ENCODE measurements at regions not wholly inside any gene's neighbourhood (a gene's known extent, or its start where the extent isn't known, plus 50 kb on each side); places are given as distances from the start of the nearest gene placed in this dataset.

DNA sequence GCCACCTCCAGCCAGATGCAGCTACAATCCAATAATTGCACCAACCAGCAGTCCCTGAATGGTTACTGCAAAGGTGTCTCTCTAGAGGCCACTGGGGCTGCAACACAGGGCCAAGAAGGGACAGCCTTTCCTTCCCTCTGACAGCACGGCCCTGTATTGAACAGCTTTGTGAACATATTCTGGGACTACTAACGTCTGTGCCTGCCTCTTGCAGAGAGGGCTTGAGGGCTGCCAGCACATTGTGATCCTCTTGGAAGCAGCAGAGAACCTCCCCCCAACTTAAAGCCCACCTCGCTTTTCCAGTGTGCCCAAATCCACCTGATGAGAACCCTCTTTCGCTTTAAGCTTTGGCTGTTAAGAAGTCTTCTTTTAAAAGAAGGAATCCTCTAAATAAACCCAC, 415.9 kb downstream of the RPS24 start:
- Histone ChIP-seq H3K4me1 (ENCODE audit: control insufficient read depth, insufficient read depth, low read length) (no peaks in the 10 kb centered on the region), H3K9me3 (ENCODE audit: control insufficient read depth, insufficient read depth, low read length) (no peaks in the 10 kb centered on the region), H3K4me3 (ENCODE audit: low read depth, low read length) (no peak overlapping the region), H3K36me3 (ENCODE audit: control insufficient read depth, insufficient read depth, low read length) (no peaks in the 10 kb centered on the region), H3K9ac (ENCODE audit: low read depth, low read length) (no peak overlapping the region), H3K27me3 (ENCODE audit: control insufficient read depth, insufficient read depth, low read length) (no peaks in the 10 kb centered on the region)

DNA sequence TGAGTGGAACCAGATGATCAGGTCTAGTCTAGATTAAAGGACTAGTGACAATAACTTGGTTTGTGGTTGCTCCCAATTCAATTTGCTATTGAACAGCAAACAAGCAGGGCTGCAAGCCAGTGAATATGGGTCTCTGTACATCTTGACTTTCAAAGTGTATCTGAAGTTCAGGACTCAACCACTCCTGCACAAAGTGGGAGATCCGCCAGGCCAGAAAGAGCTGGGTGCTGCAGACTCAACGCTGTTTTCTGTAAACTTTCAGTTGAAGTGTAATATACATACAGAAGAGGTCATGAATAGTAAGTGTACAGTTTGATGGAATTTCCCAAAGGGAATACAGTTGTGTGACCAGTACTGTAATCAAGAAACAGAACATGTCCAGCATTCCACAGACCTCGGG, 416.6 kb downstream of the RPS24 start:
- Histone ChIP-seq H3K9ac (ENCODE audit: low read depth, low read length) (no peak overlapping the region), H3K27me3 (ENCODE audit: control insufficient read depth, insufficient read depth, low read length) (no peaks in the 10 kb centered on the region), H3K4me3 (ENCODE audit: low read depth, low read length) (no peak overlapping the region)

DNA sequence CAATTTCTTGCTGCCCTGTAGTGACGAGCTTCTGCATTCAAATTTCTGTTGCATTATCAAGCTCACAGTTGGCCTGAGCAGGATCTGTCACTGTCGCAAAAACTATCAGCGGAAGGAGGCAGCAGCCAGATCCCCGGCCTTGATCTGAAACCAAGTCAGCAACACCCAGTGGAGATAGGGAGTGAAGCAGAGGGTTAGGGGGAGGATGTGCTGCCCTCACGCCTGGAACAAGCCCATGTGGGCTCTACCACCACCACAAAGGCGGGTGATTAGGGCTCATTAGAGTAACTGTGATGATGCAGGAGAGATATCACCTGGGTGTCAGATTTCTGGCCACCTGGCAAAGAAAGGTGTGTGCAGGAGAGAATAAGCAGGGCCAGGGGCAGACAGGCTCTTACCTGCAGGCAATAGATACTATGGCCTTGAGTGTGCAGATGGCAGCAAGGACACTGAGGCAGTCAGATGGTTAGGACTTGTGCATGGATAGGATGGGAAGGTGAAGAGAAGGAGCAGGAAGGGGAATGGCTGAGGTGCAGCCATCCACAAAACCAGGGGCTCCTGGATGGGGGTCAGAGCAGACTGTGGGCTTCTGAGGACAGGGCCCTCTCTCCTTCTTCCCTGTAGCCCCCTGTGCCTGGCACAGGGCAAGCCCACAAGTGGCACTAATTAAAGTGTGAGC, 417.3 kb downstream of the RPS24 start:
- no peak overlapping the region for H3K4me3 ChIP-seq (ENCODE audit: low read depth, low read length)
- no peaks in the 10 kb centered on the region for H3K36me3 ChIP-seq (ENCODE audit: control insufficient read depth, insufficient read depth, low read length)
- no peaks in the 10 kb centered on the region for H3K4me1 ChIP-seq (ENCODE audit: control insufficient read depth, insufficient read depth, low read length)
- no peaks in the 10 kb centered on the region for H3K27me3 ChIP-seq (ENCODE audit: control insufficient read depth, insufficient read depth, low read length)
- no peak overlapping the region for H3K9ac ChIP-seq (ENCODE audit: low read depth, low read length)
- H3K9me3 ChIP-seq (ENCODE audit: control insufficient read depth, insufficient read depth, low read length), result no peaks in the 10 kb centered on the region

More for the DNA sequence above, 416.6 kb downstream of the RPS24 start:
- no peaks in the 10 kb centered on the region for H3K9me3 ChIP-seq (ENCODE audit: control insufficient read depth, insufficient read depth, low read length)
- H3K4me1 ChIP-seq (ENCODE audit: control insufficient read depth, insufficient read depth, low read length), result no peaks in the 10 kb centered on the region
- H3K36me3 ChIP-seq (ENCODE audit: control insufficient read depth, insufficient read depth, low read length), result no peaks in the 10 kb centered on the region

DNA sequence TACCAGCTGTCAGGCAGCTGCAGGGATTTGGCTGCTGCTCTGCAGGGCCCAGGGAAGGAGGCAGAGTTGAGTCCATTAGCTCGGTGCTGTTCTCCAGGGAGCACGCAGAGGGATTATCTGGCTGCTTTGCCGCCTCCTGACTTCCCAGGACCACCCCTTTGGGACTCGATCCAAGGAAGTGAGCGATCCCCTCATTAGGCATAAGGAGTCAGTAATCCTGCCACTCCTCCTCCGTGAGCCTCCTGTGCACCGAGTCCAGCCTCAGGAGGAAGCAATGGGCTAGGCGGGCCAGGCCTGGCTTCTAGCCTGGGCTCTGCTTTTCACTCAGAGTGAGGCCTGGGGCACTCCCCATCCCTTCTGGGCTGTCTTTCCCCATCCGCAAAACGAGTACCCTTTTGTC, 417.9 kb downstream of the RPS24 start:
- Histone ChIP-seq H3K27me3 (ENCODE audit: control insufficient read depth, insufficient read depth, low read length) (no peaks in the 10 kb centered on the region), H3K9me3 (ENCODE audit: control insufficient read depth, insufficient read depth, low read length) (no peaks in the 10 kb centered on the region), H3K4me3 (ENCODE audit: low read depth, low read length) (no peak overlapping the region), H3K9ac (ENCODE audit: low read depth, low read length) (no peak overlapping the region), H3K4me1 (ENCODE audit: control insufficient read depth, insufficient read depth, low read length) (no peaks in the 10 kb centered on the region), H3K36me3 (ENCODE audit: control insufficient read depth, insufficient read depth, low read length) (no peaks in the 10 kb centered on the region)

DNA sequence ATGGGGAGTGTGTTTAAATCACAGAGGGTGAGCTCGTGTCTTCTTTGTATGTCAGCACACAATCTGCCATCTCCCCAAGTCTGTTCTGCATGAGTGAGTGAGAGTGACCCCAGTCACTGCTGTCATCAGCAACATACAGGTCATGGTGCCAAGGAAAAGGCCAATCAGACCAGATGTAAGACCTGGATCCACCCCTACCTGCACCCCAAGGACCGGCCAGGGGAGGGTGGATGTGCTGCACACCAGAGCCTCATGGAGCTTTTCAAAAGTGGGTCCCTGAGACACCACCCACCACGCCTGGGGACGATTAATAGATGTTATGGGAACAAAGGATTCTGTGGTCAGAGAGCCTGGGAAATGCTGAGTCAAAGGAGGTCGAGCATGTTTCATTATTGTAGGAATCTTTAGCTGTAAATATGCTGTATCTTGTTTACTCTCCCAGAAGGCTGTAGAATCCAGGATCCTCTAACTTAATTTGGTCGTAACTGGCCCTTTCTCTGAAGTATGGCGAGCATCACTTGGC, 420.5 kb downstream of the RPS24 start:
- H3K27me3 ChIP-seq (ENCODE audit: control insufficient read depth, insufficient read depth, low read length), result peaks cover 2% of the 10 kb centered on the region
- no peaks in the 10 kb centered on the region for H3K9me3 ChIP-seq (ENCODE audit: control insufficient read depth, insufficient read depth, low read length)
- no peak overlapping the region for H3K9ac ChIP-seq (ENCODE audit: low read depth, low read length)
- no peaks in the 10 kb centered on the region for H3K36me3 ChIP-seq (ENCODE audit: control insufficient read depth, insufficient read depth, low read length)
- H3K4me1 ChIP-seq (ENCODE audit: control insufficient read depth, insufficient read depth, low read length), result no peaks in the 10 kb centered on the region
- H3K4me3 ChIP-seq (ENCODE audit: low read depth, low read length), result no peak overlapping the region

DNA sequence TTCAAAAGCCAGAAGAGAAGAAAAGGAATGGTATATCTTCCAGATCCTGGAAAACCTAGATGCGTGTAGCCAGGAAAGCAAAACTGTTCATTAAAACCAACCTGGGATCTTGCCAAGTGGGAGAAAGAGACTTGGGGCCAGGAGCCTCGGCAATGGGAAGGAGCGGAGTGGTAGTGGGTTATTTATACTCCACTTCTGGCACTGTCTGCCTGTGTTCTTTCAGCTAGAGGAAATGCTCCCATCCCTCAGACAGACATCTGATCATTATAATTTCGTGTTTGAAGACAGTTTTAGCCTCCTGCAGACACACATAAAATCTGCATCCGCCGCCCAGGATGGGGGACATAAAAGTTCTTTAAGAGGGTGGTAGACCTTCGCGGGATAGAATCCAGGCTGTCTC, 421.6 kb downstream of the RPS24 start:
- Histone ChIP-seq H3K36me3 (ENCODE audit: control insufficient read depth, insufficient read depth, low read length) (no peaks in the 10 kb centered on the region), H3K27me3 (ENCODE audit: control insufficient read depth, insufficient read depth, low read length) (peaks cover 2% of the 10 kb centered on the region), H3K9ac (ENCODE audit: low read depth, low read length) (no peak overlapping the region), H3K4me3 (ENCODE audit: low read depth, low read length) (no peak overlapping the region), H3K9me3 (ENCODE audit: control insufficient read depth, insufficient read depth, low read length) (no peaks in the 10 kb centered on the region), H3K4me1 (ENCODE audit: control insufficient read depth, insufficient read depth, low read length) (no peaks in the 10 kb centered on the region)

DNA sequence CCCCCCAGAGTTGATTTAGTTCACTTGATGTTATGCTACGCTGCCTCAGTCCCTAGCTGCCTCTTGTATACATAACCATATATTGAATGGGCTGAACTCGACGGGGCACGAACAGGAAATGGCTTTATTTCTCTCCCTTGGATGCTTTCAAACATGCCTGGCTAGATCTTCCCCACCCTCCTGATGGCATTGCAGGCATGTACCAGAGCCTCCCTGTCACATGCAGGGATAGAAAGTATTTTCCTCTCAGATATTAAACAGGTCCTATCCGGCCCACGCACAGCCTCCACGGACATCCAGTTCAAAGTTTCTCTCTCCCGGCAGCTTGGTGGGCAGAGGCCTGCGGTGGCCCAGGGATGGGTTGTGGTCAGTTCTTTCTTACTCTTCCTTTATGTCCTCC, 422.1 kb downstream of the RPS24 start:
- H3K4me3 ChIP-seq (ENCODE audit: low read depth, low read length), result no peak overlapping the region
- no peaks in the 10 kb centered on the region for H3K36me3 ChIP-seq (ENCODE audit: control insufficient read depth, insufficient read depth, low read length)
- no peaks in the 10 kb centered on the region for H3K9me3 ChIP-seq (ENCODE audit: control insufficient read depth, insufficient read depth, low read length)
- no peaks in the 10 kb centered on the region for H3K4me1 ChIP-seq (ENCODE audit: control insufficient read depth, insufficient read depth, low read length)
- peaks cover 2% of the 10 kb centered on the region for H3K27me3 ChIP-seq (ENCODE audit: control insufficient read depth, insufficient read depth, low read length)
- H3K9ac ChIP-seq (ENCODE audit: low read depth, low read length), result no peak overlapping the region

DNA sequence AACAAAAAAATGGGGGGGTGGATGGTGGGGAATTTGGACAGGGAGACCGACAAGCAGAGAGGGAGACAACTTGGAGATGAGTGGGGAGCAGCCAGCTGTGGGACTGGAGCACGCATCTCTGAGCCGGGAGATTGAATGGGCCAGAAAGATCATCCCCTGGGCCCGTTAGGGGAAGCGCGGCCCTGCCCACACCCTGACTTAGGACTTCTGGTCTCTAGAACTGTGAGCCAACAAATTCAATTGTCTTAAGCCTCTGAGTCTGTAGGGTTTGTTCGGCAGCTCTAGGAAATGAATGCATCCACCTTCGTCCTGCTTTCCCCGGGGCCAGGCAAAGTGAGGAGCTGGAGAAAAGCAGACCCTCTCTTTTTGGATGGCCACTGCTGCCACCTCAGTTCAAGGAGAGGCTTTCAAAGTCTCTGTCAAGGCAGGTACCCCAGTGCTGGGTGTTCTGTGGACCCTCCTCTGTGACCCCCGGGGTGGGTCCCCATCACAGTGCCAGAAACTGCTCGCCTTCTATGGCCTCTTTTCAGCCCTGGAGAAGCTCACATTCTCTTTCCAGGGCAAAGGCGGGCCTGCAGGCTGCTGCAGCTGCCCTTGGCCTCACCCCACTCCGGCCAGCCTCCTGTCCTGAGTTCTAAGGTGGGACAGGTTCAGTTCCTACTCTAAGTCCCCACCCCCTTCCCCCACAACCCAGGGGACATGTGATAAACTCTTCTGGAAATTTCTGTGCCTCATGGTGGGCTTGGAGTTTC, 423.2 kb downstream of the RPS24 start:
- Histone ChIP-seq H3K4me3 (ENCODE audit: low read depth, low read length) (no peak overlapping the region), H3K36me3 (ENCODE audit: control insufficient read depth, insufficient read depth, low read length) (no peaks in the 10 kb centered on the region), H3K9me3 (ENCODE audit: control insufficient read depth, insufficient read depth, low read length) (no peaks in the 10 kb centered on the region), H3K9ac (ENCODE audit: low read depth, low read length) (no peak overlapping the region), H3K27me3 (ENCODE audit: control insufficient read depth, insufficient read depth, low read length) (peaks cover 2% of the 10 kb centered on the region), H3K4me1 (ENCODE audit: control insufficient read depth, insufficient read depth, low read length) (no peaks in the 10 kb centered on the region)

DNA sequence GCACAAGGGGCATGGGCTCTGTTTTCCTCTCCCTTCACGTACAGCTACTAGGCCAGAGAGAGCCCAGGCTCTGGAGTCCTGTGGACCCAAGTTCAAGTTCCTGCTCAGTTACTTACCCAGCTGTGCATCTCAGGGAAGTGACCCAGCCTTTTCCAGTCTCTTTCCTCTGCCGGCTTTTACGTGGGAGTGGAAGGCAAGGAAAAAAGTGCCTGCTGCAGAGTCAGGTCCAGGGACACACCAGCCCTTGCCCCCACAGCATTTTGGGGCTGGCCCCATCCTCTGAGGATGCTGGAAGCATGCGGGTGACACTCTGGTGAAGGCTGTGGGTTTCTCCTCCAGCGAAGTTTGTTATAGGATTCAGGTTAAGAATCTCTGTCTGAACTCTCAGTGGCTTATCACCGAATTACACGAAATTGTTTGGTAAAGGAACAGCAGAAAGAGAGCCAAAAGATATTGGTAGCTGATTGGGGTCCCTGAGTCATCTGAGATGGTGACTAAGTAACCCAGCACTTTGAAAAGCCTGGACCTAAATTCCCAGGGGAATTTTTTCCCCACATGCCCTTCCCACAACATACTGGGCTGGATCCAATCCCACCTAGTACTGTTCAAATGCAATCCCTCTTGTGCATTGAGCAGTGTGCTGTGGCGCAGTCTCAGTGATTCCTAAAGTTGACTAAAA, 424.3 kb downstream of the RPS24 start:
- H3K4me3 ChIP-seq (ENCODE audit: low read depth, low read length), result no peak overlapping the region
- no peak overlapping the region for H3K9ac ChIP-seq (ENCODE audit: low read depth, low read length)
- H3K4me1 ChIP-seq (ENCODE audit: control insufficient read depth, insufficient read depth, low read length), result no peaks in the 10 kb centered on the region
- H3K27me3 ChIP-seq (ENCODE audit: control insufficient read depth, insufficient read depth, low read length), result peaks cover 2% of the 10 kb centered on the region
- no peaks in the 10 kb centered on the region for H3K36me3 ChIP-seq (ENCODE audit: control insufficient read depth, insufficient read depth, low read length)
- no peaks in the 10 kb centered on the region for H3K9me3 ChIP-seq (ENCODE audit: control insufficient read depth, insufficient read depth, low read length)

DNA sequence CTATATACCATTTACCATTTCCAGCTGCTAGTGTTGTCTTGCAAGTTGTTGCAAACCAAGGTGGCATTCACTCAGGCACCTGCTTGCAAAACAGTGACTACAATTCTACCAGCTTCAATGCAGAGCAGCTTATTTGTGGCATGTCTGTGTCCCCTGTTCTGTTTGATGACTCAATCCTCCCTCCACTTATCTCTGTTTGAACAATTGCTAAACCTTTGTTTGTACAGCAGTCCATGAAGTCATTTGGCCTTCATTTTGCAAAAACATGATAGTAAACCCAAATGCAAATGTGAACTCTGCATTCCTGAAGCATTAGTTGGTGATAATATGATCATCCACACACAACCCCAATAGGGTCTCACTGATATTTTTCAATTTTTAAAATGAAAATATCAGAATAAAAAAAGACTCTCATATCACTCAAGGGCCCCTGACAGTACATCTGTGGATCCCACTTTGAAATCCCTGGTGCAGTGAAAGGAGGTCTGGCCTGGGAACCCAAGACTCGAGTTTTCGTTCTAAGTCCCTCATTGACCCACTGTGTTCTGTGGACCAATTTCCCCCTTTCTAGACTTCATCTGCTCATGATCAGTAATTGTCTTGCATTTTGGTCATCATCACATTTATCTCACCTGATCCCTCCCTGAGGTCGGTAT, 425.4 kb downstream of the RPS24 start:
- Histone ChIP-seq H3K27me3 (ENCODE audit: control insufficient read depth, insufficient read depth, low read length) (peaks cover 2% of the 10 kb centered on the region), H3K4me3 (ENCODE audit: low read depth, low read length) (no peak overlapping the region), H3K9ac (ENCODE audit: low read depth, low read length) (no peak overlapping the region), H3K36me3 (ENCODE audit: control insufficient read depth, insufficient read depth, low read length) (no peaks in the 10 kb centered on the region), H3K9me3 (ENCODE audit: control insufficient read depth, insufficient read depth, low read length) (no peaks in the 10 kb centered on the region), H3K4me1 (ENCODE audit: control insufficient read depth, insufficient read depth, low read length) (no peaks in the 10 kb centered on the region)

DNA sequence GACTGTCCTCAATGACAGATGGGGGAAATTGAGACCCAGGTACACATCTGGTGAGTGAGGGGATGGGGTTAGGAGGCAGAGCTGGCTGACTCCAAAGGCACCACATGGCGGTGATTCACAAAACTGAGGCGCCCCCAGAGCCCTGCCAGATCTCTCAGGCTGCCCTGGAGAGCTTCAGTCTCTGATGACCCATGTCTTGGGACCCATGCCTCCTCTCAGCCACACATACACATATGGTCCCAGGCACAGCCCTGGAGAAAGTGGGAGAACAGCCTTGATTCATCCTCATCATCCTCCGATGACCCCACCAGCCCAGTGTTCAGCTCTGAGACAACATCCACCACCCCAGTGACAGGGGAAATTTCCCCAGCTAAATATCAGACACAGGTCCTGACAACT, 426.0 kb downstream of the RPS24 start:
- Histone ChIP-seq H3K4me3 (ENCODE audit: low read depth, low read length) (no peak overlapping the region), H3K9me3 (ENCODE audit: control insufficient read depth, insufficient read depth, low read length) (no peaks in the 10 kb centered on the region)

More for the DNA sequence above, 426.0 kb downstream of the RPS24 start:
- Histone ChIP-seq H3K9ac (ENCODE audit: low read depth, low read length) (no peak overlapping the region), H3K27me3 (ENCODE audit: control insufficient read depth, insufficient read depth, low read length) (peaks cover 2% of the 10 kb centered on the region), H3K4me1 (ENCODE audit: control insufficient read depth, insufficient read depth, low read length) (no peaks in the 10 kb centered on the region), H3K36me3 (ENCODE audit: control insufficient read depth, insufficient read depth, low read length) (no peaks in the 10 kb centered on the region)
